ENCODE measurements at regions not wholly inside any gene's neighbourhood (a gene's known extent, or its start where the extent isn't known, plus 50 kb on each side); places are given as distances from the start of the nearest gene placed in this dataset.

- H3K4me3 ChIP-seq (ENCODE audit: low read depth, low read length), result no peak overlapping the region
- no peak for TF ChIP-seq CTCF (IDR thresholded peaks at IDR 0.05; ENCODE audit: borderline replicate concordance, insufficient read depth, low read depth, low read length)
These were observed 381.1 kb downstream of the IRS1 start for GRCh38 chr2:226418521-226418920.

GRCh38 chr2:226414335-226414734 is 385.3 kb downstream of the IRS1 start:
- no peak overlapping the region for H3K4me3 ChIP-seq (ENCODE audit: low read depth, low read length)
- no peak for TF ChIP-seq CTCF (IDR thresholded peaks at IDR 0.05; ENCODE audit: borderline replicate concordance, insufficient read depth, low read depth, low read length)

- no peak for TF ChIP-seq CTCF (IDR thresholded peaks at IDR 0.05; ENCODE audit: borderline replicate concordance, insufficient read depth, low read depth, low read length)
- H3K4me3 ChIP-seq (ENCODE audit: low read depth, low read length), result no peak overlapping the region
These were observed 386.0 kb downstream of the IRS1 start for GRCh38 chr2:226413498-226414130.

- H3K4me3 ChIP-seq (ENCODE audit: low read depth, low read length), result no peak overlapping the region
- no peak for TF ChIP-seq CTCF (IDR thresholded peaks at IDR 0.05; ENCODE audit: borderline replicate concordance, insufficient read depth, low read depth, low read length)
These were observed 387.8 kb downstream of the IRS1 start for GRCh38 chr2:226411727-226412360.

- no peak overlapping the region for H3K4me3 ChIP-seq (ENCODE audit: low read depth, low read length)
- TF ChIP-seq CTCF (IDR thresholded peaks at IDR 0.05; ENCODE audit: borderline replicate concordance, insufficient read depth, low read depth, low read length), result no peak
These were observed 388.4 kb downstream of the IRS1 start for GRCh38 chr2:226411205-226411604.

- no peak for TF ChIP-seq CTCF (IDR thresholded peaks at IDR 0.05; ENCODE audit: borderline replicate concordance, insufficient read depth, low read depth, low read length)
- H3K4me3 ChIP-seq (ENCODE audit: low read depth, low read length), result no peak overlapping the region
These were observed 389.3 kb downstream of the IRS1 start for GRCh38 chr2:226410247-226410835.

GRCh38 chr2:226409134-226409533 is 390.5 kb downstream of the IRS1 start:
- H3K4me3 ChIP-seq (ENCODE audit: low read depth, low read length), result no peak overlapping the region
- no peak for TF ChIP-seq CTCF (IDR thresholded peaks at IDR 0.05; ENCODE audit: borderline replicate concordance, insufficient read depth, low read depth, low read length)

Measured in GM12875 (cell line).